Adrenal gland (tissue), 5 donors: ENCODE measurements at regions not wholly inside any gene's neighbourhood (a gene's known extent, or its start where the extent isn't known, plus 50 kb on each side); places are given as distances from the start of the nearest gene placed in this dataset.

Experiments used
- POLR2A ChIP-seq, 2 donors: fragments of 450-650 bp; IDR thresholded peaks; one replicate each; pipeline ENCODE4 v1.6.1; 2017; ENCODE audit warnings: antibody characterized with exemption in 2 of 2, mild to moderate bottlenecking in 2 of 2, moderate library complexity in 1 of 2
- TF ChIP-seq, protein P1 (sequence below), 6 experiments: fragments of 450-650 bp in 4 of 6; fragments of 200-600 bp in 2 of 6; sonication (generic) in 1 of 6; IDR thresholded peaks; 1 replicate in 5 of 6; 2 replicates in 1 of 6; pipeline versions ENCODE4 v1.5.1 to v1.8.0; 2016 to 2021; ENCODE audit warnings: antibody characterized with exemption in 6 of 6, mild to moderate bottlenecking in 2 of 6, moderate library complexity in 1 of 6
- donor health status: DM: no; HTN: no; CAD: no.

DNA sequence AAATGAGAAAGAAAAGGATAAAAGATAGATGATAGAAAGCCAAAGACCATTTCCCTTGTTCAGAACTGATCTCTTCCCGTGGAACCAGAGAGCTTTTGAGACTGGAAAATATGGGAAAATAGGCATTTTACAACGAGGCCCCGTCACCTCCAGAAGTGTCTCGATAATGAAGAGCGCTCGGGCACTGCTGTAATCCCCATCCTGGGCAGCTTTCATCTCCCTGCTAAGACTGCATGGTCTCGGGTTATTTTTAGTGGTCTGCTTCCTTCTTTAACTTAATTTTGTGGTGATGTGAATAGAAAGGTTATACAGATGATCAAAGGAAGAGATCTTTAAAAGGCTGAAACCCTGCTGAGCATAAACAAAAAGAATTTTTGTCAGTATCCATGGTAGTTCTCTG lies 176.6 kb downstream of the METTL4 start:
- TF ChIP-seq, protein P1, sequence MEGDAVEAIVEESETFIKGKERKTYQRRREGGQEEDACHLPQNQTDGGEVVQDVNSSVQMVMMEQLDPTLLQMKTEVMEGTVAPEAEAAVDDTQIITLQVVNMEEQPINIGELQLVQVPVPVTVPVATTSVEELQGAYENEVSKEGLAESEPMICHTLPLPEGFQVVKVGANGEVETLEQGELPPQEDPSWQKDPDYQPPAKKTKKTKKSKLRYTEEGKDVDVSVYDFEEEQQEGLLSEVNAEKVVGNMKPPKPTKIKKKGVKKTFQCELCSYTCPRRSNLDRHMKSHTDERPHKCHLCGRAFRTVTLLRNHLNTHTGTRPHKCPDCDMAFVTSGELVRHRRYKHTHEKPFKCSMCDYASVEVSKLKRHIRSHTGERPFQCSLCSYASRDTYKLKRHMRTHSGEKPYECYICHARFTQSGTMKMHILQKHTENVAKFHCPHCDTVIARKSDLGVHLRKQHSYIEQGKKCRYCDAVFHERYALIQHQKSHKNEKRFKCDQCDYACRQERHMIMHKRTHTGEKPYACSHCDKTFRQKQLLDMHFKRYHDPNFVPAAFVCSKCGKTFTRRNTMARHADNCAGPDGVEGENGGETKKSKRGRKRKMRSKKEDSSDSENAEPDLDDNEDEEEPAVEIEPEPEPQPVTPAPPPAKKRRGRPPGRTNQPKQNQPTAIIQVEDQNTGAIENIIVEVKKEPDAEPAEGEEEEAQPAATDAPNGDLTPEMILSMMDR (IDR thresholded peaks at IDR 0.05), result no peak
- TF ChIP-seq POLR2A (IDR thresholded peaks at IDR 0.05), result no peak
